ENCODE measurements at regions not wholly inside any gene's neighbourhood (a gene's known extent, or its start where the extent isn't known, plus 50 kb on each side); places are given as distances from the start of the nearest gene placed in this dataset.

GRCh38 chr14:94697773-94698556 is 71.9 kb downstream of the GSC start:
- TF ChIP-seq GATA2 (IDR thresholded peaks at IDR 0.05; ENCODE audit: low read depth, low read length): no peak
- no peak for TF ChIP-seq GATA3 (IDR thresholded peaks at IDR 0.05; ENCODE audit: low read depth, low read length)

All from SH-SY5Y (cell line).